ENCODE measurements at regions not wholly inside any gene's neighbourhood (a gene's known extent, or its start where the extent isn't known, plus 50 kb on each side); places are given as distances from the start of the nearest gene placed in this dataset.
"Not testable (repeated sequence)": the region's sequence is repeated elsewhere in the genome, so short reads cannot be mapped to it uniquely, and the experiment has no call there.

GRCh38 chr11:3565838-3566237 lies 76.0 kb downstream of the ART5 start:
- not testable (repeated sequence) for TF ChIP-seq CTCF (IDR thresholded peaks at IDR 0.05); ZFX (IDR thresholded peaks at IDR 0.05; ENCODE audit: borderline replicate concordance)
